ENCODE measurements at regions not wholly inside any gene's neighbourhood (a gene's known extent, or its start where the extent isn't known, plus 50 kb on each side); places are given as distances from the start of the nearest gene placed in this dataset.

DNA sequence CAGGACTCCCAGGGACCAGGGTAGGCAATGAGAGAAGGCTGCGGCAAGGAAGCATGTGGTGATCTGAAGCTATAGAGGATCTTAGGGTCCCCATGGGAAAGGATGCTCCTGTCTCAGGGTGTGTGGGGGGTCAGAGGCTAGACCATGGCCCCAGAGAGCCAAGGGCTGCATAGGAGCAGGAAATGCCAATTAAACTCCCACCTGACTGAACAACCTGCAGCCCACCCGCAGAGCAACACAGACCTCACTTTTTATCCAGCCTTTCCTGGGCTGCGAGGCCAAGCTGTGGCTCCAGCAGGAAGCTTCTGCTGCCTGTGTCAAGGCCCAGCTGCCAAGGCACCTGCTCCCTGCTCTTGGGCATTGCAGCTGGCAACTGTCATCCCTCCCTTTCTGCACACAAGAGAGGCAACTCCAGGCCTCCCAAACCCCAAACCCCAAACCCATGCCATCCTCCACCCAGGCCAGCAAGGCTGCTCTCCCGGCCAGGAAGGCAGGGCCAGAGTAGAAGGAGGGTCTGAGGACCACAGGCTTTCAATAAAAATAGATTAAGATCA lies 290.1 kb downstream of the FOXO1 start:
- TF ChIP-seq, protein P1, sequence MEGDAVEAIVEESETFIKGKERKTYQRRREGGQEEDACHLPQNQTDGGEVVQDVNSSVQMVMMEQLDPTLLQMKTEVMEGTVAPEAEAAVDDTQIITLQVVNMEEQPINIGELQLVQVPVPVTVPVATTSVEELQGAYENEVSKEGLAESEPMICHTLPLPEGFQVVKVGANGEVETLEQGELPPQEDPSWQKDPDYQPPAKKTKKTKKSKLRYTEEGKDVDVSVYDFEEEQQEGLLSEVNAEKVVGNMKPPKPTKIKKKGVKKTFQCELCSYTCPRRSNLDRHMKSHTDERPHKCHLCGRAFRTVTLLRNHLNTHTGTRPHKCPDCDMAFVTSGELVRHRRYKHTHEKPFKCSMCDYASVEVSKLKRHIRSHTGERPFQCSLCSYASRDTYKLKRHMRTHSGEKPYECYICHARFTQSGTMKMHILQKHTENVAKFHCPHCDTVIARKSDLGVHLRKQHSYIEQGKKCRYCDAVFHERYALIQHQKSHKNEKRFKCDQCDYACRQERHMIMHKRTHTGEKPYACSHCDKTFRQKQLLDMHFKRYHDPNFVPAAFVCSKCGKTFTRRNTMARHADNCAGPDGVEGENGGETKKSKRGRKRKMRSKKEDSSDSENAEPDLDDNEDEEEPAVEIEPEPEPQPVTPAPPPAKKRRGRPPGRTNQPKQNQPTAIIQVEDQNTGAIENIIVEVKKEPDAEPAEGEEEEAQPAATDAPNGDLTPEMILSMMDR (conservative IDR thresholded peaks at IDR 0.05), result no peak
- TF ChIP-seq ZFX (IDR thresholded peaks at IDR 0.05), result no peak

Data from C4-2B (cell line).